NOMO-1 treated with DMSO at 0.1 percent for 48 hours (cell line): ENCODE measurements at regions not wholly inside any gene's neighbourhood (a gene's known extent, or its start where the extent isn't known, plus 50 kb on each side); places are given as distances from the start of the nearest gene placed in this dataset.

Experiments used
- DNase-seq: peaks from one replicate; lab custom pipeline; 2025; ENCODE audit not compliant: unreplicated experiment; lab: John Stamatoyannopoulos, UW

DNA sequence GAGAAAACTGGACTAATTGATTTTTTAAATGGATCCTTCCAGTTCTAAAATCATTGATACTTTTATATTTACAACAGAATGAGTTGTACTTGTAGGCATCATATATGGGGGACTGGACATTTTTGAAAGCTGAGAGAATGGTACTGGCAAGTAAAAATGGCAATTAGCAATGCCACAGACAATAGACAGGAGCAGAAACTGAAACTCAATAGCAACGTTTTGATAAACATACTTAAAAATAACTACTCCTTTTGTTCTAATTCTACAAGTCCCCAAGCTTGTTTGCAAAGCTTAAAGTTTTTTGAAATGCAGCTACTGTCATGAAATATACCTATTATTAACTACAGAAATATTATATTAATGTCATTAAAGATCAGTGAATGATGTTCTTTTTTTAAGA, 52.8 kb upstream of the FBXL7 start:
- DNase-seq = no peak

GRCh38 chr5:15446552-15446951, 53.4 kb upstream of the FBXL7 start:
- no peak for DNase-seq

DNA sequence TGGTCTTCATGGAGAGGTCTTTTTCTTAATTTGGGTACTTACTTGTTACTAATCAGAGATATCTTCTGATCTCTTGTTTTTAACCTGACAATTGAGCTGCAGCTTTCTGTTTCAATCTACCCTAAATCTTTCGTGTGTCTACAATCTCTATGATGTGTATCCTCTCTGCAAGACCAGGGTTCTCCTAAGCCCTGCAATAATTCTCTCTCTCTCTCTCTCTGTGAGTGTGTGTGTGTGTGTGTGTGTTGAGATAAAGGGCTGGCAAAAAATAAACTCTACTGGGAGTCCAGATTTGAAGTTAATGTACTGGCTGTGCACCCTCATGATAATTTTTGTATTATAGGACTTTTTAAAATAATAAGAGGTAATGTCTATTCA, 57.8 kb upstream of the FBXL7 start:
- DNase-seq = no peak

DNA sequence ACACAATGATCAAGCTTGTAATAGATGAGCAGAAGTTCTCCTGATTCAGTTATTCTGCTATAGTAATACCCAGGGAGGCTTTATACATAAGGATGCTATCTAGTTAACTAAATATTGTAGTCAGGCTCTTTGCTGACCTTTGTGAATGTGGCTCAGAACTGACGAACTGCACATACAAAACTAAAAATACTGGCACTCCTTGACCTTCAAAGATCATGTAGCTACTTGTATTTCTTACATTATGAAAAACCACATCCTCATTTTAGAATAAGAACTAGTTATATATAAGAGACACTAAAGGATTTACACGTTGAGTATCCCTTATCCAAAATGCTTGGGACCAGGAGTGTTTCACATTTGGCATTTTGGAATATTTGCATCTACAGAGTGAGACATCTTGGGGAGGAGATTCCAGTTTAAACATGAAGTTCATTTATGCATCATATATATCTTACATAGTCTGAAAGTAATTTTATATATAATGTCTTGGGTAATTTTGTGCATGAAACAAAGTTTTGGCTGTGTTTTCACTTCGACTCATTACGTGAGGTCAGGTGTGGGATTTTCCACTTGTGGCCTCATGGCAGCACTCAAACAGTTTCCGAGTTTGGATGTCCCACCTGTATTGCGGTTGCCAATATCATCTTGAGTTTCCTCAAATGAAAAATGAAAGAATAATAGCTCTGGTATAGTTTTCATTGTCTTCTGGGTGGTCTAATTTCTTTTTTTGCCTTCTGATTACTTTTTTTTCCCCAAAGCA, 58.4 kb upstream of the FBXL7 start:
- DNase-seq = no peak

DNA sequence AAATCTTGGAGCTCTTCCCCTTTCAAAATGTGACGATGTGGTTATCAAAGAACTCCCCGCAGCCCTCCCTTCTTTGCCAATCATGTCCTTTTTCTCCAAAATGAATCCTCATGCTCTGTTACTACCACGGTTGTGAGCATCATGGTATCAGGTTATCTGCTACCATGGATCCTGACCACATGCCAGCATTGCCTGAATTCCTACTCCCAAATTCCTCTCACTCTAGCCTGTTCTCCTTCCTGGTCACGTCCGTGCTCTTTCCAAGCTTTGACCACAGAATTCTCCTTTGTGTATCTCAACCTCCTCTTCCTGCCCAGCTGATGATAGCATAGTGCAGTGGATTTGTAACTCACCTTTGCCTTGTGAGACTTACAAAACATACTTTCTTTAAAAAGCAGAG, 59.5 kb upstream of the FBXL7 start:
- DNase-seq = no peak

GRCh38 chr5:15439801-15440200, 60.2 kb upstream of the FBXL7 start:
- no peak for DNase-seq

GRCh38 chr5:15433709-15434108, 66.3 kb upstream of the FBXL7 start:
- DNase-seq = no peak

- no peak for DNase-seq
Observed at GRCh38 chr5:15431923-15432322, 68.1 kb upstream of the FBXL7 start.

DNA sequence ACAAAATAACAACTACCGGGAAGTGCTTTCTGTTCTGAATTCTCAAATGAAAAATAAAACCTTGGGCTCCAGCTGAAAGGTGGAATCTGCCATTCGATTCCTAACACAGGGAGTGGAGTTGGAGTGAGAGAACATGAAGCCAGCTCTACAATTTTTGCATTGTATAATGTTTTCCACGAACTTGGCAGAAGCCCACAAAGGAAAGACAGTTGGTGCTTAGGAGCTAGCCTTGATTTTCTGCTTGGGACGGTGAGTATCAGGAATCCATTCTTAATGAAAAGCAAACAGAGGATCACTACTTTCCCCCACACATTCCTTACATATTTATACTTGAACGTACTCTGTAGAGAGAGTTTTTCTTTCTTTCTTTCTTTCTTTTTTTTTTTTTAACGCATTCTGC, 74.2 kb upstream of the FBXL7 start:
- DNase-seq = no peak

DNA sequence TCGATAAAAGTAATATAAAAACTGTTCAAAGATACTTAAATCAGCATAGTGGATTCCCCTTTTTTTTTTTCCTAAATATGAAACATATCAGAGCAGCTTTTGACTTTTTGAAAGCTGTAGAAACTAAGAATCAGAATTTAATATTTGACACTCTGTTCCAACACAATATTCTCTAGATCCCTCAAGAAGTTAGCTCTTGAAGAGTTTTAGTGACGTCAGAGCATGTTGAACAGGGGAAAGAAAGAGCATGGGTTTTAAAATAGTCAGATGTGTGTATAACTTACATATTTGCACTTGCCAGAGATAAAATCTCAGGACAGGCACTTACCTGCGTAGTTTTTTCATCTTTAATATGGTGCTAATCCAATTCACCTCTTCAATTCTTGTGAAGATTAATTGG, 75.2 kb upstream of the FBXL7 start:
- no peak for DNase-seq

DNA sequence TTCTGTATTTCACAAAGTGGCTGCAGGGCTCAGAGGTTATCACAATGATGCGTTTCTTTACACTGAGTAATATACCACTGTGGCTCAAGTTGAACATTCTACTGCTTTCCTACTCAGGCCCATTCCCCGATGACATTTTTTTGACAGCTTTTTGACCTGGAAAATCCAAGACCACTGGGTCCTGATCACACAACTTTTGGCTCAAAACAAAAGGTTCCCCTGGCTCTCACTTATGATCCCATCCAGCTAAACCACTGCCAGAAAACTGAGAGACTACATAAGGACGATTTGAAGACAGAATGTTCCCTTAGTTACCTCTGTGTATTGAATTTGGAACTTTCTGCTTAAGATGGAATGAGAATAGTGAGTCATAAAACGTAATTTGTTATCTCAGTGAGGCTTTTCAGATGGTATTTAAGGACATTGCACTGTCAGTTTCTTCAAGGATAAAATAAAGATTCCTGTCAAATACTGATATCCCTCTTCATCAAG, 78.0 kb upstream of the FBXL7 start:
- no peak for DNase-seq

DNA sequence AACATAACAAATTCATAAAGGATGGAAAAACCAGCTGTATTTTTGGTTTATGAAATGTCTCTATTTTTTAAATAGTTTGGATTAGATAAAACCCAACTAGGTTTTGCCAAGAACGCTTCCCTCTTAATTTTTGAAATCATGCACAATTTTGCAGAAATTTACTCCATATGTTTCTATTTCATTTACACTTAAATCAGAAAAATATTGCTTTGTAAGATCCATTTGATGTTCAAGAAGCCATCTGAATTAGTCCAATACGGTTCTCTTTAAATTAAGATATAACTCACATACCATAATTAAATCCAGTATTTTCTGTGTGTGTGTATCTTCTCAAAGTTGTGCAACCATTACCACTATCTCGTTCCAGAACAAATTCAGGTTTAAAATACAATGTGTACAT, 78.6 kb upstream of the FBXL7 start:
- DNase-seq = no peak

GRCh38 chr5:15420201-15420600, 79.8 kb upstream of the FBXL7 start:
- no peak for DNase-seq

DNA sequence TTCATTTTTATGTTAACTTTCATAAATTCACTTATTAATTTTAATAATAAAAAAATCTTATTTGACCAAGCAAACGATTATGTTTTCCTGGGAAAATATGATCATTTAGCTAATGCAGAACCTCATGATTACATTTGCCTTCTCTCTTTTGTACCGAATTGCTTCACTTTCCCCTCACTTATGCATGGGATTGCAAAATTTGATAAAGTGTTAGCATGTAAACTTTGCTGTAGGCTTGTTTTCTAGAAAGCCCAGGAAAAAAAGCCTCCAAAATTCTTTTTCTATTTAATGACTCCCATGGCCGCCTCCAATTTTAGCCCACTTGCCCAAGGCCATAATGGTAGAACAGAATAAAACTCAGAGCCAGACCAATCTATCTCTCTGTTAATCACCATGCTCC, 82.8 kb upstream of the FBXL7 start:
- DNase-seq = no peak

GRCh38 chr5:15406478-15406877, 93.5 kb upstream of the FBXL7 start:
- no peak for DNase-seq

DNA sequence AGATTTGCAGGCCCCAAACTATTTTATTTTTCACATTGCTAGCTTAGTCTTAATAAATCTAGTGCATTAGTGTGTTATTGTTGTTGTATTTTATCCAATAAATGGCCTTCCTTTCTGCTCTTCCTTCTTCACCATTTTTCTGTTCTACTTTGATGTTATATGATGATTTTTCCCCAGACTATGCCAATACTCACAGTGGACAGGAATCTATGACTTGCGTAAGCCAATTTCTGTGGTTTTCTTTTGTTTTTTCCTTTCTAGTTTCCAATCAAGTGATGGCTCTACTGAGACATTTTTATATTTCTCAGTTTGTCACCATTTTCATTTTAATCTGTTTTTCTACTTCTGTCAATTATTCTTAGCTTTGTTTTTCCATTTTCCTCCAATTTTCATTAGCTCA, 106.8 kb upstream of the FBXL7 start:
- DNase-seq = no peak

DNA sequence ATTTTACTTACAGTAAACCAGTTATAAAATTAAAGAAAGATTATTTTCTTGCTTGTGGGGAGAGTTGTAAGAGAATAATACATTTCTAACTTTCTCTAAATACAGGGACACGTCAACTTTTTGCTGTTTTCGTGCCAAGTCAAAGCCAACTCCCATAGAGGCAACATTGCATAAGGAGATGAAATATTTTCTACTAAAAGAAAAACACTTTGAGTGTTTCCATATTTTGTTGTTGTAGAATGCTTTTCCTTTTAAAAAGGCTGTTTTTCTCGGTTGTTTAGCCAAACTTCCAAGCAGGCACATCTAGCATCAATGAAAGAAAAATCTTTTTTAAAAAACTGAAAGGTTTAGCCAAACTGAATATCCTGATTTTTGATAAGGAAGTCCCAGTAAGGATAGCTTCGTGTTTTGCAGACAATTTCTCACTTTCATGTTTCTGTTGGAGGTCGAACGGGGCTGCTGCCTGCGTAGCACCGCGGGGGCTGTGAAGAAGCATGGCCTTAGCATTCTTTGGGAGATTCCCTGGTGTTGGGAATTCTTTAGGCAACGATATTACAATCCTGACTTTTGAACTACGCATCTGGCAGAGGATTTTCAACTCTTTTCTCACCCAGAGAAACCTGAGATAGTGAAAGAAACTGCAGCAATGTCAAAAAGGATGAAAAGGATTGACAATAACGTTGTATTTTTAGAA, 108.1 kb upstream of the FBXL7 start:
- no peak for DNase-seq

- DNase-seq = no peak
Observed at GRCh38 chr5:15388866-15389265, 111.1 kb upstream of the FBXL7 start.

DNA sequence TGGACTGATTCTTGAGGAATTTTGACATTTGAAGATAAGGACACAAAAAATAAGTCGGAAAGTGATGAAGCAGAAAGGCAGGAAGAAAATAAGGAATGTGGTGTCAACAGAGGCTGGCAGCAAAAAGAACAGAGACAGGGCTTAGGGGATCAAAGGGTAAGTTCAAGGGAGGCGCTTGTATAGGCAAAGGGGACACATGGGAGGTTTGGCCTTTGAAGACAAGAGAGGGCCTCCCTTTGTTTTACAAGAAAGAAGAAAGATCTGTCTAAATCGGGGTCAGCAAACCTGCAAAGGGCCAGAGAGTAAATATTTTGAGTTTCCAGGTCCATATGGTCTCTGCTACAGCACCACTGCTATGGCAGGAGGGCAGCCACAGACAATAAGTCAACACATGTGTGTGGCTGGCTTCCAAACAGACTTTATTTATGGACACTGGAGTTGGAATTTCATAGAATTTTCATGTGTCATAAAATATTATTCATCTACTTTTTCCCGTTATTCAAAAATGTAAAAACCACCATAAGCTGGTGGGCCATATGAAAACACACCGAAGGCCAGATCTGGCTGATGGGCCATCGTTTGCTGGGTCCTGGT, 112.0 kb upstream of the FBXL7 start:
- no peak for DNase-seq

DNA sequence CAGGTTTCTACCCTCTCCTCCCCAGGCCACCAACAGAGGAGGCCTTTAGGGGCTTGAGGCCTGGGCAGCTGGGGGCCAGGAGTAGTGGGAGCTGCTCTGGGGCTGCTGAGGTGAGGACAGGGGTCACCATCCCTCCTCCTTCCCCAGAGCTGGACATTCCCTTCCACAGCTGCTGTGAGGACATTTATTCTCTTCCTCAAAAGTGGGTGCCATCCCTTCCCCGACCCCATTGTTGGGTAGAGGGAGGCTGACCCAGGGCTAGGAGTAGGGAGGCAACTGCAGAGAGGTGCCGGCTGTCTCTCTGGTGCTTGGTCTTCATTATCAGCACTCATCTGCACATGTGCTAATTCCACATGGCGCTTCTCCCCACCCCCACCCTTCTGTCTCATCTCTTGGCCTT, 113.9 kb upstream of the FBXL7 start:
- no peak for DNase-seq

DNA sequence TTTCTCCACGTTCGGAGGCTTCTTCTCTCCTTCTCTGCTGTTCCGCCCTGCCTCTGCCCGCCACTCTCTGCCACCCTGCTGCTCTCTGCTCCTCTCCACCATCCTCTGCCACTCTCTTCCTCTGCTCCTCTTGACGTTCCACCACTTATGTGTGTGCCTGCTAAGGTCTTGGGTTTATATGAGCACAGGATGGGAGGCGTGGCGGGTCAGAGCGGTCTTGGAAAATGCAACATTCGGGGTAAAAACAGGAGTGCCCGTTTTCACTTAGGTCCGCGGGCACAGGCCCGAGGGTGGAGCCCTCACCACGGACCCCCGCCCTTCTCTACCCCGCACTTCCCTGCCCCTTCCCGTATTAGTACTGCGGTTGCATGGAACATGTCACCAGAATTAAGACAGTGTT, 114.4 kb upstream of the FBXL7 start:
- no peak for DNase-seq

DNA sequence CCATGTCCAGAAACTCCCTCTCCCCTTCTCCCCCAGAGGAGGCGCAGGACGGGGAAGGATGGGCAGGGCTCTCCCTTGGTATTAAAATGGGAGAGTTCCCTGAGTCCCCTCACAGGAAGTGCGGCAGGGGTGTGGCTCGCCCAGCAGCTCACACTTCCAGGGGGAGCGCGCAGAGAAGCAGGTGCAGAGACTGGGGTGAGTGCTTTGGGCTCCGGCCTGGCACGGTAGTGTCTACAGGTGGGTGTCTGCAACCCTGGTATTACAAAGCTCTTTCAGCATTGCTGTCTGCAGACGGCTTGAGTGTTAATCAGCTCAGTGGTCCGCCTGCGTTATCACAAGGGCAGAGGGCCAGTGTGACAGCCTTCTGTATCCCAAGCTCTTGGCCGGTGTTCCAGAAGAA, 114.9 kb upstream of the FBXL7 start:
- no peak for DNase-seq
